ENCODE measurements at regions not wholly inside any gene's neighbourhood (a gene's known extent, or its start where the extent isn't known, plus 50 kb on each side); places are given as distances from the start of the nearest gene placed in this dataset.
"Not testable (repeated sequence)": the region's sequence is repeated elsewhere in the genome, so short reads cannot be mapped to it uniquely, and the experiment has no call there.

DNA sequence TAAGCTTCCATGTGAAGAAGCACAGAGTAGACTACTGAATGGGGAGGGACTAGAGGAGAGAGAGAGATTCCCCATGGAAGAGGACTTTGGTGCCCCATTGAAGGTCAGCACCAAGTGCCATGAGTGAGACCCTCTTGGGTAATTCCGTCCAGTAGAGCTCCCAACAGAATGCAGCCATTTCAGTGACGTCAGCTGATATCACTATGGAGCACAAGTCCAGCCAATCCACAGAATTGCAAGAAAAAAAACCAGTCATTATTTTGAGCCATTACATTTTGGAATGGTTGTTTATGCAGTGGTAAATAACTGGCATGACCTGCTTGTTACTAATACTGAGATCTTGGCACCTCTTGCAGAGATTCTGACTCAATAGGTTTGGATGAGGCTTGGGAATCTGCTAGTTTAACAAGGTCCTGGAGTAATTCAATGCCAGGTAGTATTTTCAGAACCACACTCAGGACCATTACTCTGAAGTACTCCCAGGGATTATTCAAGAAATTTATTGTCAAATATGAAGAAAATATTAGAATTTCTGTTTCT, 52.6 kb upstream of the SP8 start:
- no peak for DNase-seq (ENCODE audit: low spot score)

DNA sequence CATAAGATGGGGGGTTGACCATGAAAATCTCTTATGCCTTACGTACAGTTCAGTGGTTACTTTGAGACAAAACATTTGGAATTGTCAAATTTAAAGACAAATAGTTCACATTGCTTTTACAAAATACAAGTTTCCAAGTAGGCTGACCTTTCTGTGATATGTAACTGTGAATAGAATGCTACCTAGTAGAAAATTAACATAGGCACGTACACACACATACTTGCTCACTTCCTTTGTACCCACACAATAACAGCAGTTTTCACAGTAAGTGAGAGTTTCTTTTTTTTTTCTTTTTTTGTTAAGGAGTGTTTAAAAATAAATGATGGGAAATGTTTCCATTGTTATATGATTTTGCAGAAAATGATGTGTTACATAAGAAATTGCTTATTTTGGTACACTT, 53.3 kb upstream of the SP8 start:
- no peak for DNase-seq (ENCODE audit: low spot score)

DNA sequence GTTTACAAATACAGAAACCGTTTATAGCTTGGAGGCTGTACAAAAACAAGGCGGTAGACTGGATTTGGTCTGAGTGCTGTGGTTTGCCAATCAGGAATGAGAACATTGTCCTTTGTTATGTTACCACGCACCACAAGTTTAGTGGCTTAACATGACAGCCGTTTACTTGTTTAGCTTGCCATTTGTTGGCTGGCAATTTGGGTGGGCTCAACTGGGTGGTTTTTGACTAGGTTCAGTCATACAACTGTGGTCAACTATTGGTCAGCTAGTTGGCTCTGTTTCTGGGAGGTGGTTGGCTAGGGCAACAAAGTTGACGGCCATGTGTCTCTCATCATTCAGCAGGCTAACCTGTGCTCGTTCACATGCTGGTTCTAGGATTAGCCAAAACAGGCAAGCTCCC, 60.1 kb upstream of the SP8 start:
- DNase-seq (ENCODE audit: low spot score), result no peak

DNA sequence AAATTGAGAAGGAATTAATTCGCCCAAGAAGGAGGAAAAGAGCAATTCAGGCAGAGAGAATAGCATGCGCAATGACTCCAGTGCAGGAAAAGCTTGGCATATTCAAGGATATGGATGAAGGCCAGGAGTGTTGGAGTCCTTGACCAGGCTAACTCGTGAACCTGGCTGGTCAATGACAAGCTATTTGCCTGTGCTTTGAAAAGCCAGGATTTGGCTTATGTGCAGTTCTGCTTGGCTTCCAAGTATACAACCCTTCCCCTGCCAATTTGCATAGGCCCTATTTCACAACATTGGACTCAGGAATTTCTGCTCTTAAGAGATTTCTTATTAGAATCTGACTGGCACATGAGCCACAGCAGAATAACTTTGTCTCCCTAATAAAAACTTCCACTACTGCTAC, 72.3 kb upstream of the SP8 start:
- DNase-seq (ENCODE audit: low spot score), result no peak

GRCh38 chr7:20861468-20861867, 74.8 kb upstream of the SP8 start:
- DNase-seq (ENCODE audit: low spot score), result no peak

DNA sequence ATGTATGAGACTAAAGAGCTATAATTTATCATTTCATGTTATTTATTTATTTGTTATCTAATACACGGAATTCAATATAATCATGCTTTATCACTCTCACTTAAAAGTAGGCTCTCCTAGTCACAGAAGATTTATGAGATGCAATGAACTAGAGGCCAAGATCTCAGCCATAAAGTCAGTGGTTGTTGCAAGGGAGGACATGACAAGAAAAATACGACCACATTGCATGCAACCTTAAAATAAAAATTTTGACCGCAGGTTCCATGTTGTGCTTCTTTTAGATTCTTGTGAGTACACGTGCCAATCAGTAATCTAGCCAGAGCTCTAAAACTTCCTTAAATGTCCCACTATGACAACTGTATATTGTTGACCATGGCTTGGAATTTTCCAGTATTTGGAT, 75.9 kb upstream of the SP8 start:
- no peak for DNase-seq (ENCODE audit: low spot score)

- DNase-seq (ENCODE audit: low spot score), result no peak
These were observed 77.5 kb upstream of the SP8 start for GRCh38 chr7:20864221-20864620.

GRCh38 chr7:20865684-20866083, 79.0 kb upstream of the SP8 start:
- DNase-seq (ENCODE audit: low spot score), result no peak

DNA sequence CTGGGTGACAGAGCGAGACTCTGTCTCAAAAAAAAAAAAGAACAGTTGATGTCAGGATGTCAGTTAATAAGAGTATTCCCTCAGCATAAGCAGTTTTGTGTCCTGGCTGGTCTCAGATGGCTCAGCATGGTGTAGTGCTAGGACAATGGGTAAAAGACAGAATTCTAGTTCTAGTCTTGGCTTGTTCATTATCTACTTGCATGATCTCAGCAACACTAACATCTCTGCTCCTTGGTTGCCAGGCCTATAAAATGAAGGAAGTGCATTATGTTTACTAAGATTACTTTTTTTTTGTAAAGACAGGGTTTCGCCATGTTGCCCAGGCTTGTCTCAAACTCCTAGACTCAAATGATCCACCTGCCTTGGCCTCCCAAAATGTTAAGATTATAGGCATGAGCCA, 84.3 kb upstream of the SP8 start:
- no peak for DNase-seq (ENCODE audit: low spot score)

GRCh38 chr7:20892776-20893175, 106.1 kb upstream of the SP8 start:
- no peak for DNase-seq (ENCODE audit: low spot score)

DNA sequence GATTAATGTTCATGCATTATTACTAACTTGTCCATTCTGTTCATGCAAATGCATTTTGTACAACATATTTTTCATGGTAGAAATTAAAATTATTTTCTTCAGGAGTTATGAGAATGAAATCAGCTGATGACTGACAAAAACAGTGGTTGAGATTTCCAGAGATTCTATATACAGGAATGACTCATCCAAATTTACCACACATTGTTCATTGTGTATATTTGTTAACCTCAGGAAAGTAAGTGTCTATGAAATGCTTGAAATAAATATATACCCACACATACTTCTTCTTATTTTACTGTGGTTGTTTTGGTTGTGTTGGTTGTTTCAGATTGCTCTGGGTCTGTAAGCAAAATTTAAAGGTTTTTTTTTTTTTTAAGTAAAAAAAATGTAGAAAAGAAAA, 108.1 kb upstream of the SP8 start:
- DNase-seq (ENCODE audit: low spot score), result no peak

GRCh38 chr7:20895563-20895962, 108.9 kb upstream of the SP8 start:
- DNase-seq (ENCODE audit: low spot score), result no peak

DNA sequence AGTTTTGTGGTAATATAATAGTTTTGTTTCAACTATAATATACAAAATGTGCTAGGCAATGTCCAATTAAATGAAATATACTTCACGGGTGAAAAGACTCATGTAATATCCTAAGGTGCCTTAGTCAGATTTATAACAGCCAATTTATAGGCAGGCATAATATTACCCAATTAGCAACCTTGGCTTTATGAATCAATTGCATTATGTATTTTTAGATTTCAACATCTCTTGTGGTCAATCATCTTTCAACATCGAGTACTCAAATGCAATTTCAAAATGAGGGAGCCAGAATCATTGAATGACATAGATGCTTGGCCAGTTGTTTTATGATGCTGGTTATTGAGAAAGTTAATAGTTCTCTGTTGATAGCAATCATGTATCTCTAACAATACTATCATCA, 110.3 kb upstream of the SP8 start:
- DNase-seq (ENCODE audit: low spot score), result no peak

GRCh38 chr7:20906801-20907453, 120.2 kb upstream of the SP8 start:
- no peak for DNase-seq (ENCODE audit: low spot score)

GRCh38 chr7:20911081-20911480, 124.4 kb upstream of the SP8 start:
- no peak for DNase-seq (ENCODE audit: low spot score)

GRCh38 chr7:20913853-20914252, 127.2 kb upstream of the SP8 start:
- DNase-seq (ENCODE audit: low spot score), result no peak

DNA sequence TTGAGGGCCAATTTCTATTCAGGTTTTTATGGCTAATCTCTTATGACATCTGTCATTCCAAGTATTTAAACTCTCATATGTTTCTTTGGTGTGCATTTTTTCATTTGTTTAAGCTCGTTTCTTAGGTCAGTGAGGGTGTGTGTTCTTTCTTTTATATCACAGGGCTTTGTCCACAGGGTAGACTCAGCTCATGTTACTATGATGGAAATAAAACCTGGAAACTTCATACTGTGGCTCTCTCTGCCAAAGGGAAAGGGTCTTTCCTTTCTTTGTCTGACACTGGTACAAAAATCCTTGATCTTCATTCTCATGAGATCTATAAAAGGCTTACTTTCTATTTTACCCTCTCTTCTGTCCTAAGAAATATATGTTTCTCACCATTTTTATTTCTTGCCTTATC, 129.6 kb upstream of the SP8 start:
- DNase-seq (ENCODE audit: low spot score), result no peak

- no peak for DNase-seq (ENCODE audit: low spot score)
These were observed 130.9 kb upstream of the SP8 start for GRCh38 chr7:20917603-20918002.

- no peak for DNase-seq (ENCODE audit: low spot score)
These were observed 131.5 kb upstream of the SP8 start for GRCh38 chr7:20918156-20918555.

GRCh38 chr7:20927178-20927577, 140.5 kb upstream of the SP8 start:
- not testable (repeated sequence) for DNase-seq (ENCODE audit: low spot score)

GRCh38 chr7:20927976-20928375, 141.3 kb upstream of the SP8 start:
- DNase-seq (ENCODE audit: low spot score), result no peak

DNA sequence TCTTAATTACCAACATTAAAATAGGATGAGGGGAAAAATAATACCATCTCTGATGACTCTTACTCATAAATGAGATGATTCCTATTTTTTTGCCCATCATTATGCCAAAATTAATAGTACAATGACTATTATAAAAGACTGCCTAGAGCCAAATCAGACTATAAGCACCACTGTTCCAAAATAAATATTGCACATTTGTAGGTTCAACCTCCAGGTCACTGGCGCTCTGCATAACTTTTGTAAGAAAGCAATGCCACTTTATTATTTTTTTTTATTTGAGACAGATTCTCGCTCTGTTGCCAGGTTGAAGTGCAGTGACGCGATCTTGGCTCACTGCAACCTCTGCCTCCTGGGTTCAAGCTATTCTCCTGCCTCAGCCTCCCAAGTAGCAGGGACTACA, 142.5 kb upstream of the SP8 start:
- DNase-seq (ENCODE audit: low spot score), result no peak

GRCh38 chr7:20931739-20932138, 145.1 kb upstream of the SP8 start:
- no peak for DNase-seq (ENCODE audit: low spot score)

- DNase-seq (ENCODE audit: low spot score), result no peak
These were observed 146.3 kb upstream of the SP8 start for GRCh38 chr7:20932785-20933527.

All from HuH-7.5 (cell line).